ENCODE measurements at regions not wholly inside any gene's neighbourhood (a gene's known extent, or its start where the extent isn't known, plus 50 kb on each side); places are given as distances from the start of the nearest gene placed in this dataset.

GRCh38 chr12:92623386-92623785 lies 79.4 kb upstream of the PLEKHG7 start:
- Histone ChIP-seq H3K36me3 (ENCODE audit: insufficient read depth, insufficient read length, low read length) (no peaks in the 10 kb centered on the region), H3K4me1 (ENCODE audit: insufficient read depth, insufficient read length) (no peaks in the 10 kb centered on the region), H3K4me3 (ENCODE audit: insufficient read length, low read depth) (no peak overlapping the region), H3K27me3 (ENCODE audit: insufficient read depth, insufficient read length) (no peaks in the 10 kb centered on the region), H3K9me3 (ENCODE audit: insufficient read depth, low read length) (peaks cover 12% of the 10 kb centered on the region), H3K9ac (ENCODE audit: insufficient read length, low read depth) (no peak overlapping the region)
- TF ChIP-seq YY1 (IDR thresholded peaks at IDR 0.05; ENCODE audit: insufficient read depth, insufficient read length) (no peak), ZNF274 (IDR thresholded peaks at IDR 0.05; ENCODE audit: low read depth, low read length) (no peak), SUZ12 (IDR thresholded peaks at IDR 0.05; ENCODE audit: extremely low read depth, insufficient read depth, insufficient read length) (no peak)
- DNase-seq (ENCODE audit: low read depth, low spot score), result no peak

- no peaks in the 10 kb centered on the region for H3K4me1 ChIP-seq (ENCODE audit: insufficient read depth, insufficient read length)
- no peaks in the 10 kb centered on the region for H3K27me3 ChIP-seq (ENCODE audit: insufficient read depth, insufficient read length)
- no peaks in the 10 kb centered on the region for H3K36me3 ChIP-seq (ENCODE audit: insufficient read depth, insufficient read length, low read length)
- H3K9me3 ChIP-seq (ENCODE audit: insufficient read depth, low read length), result peaks cover 12% of the 10 kb centered on the region
- DNase-seq (ENCODE audit: low read depth, low spot score), result no peak
- TF ChIP-seq ZNF274 (IDR thresholded peaks at IDR 0.05; ENCODE audit: low read depth, low read length) (no peak), SUZ12 (IDR thresholded peaks at IDR 0.05; ENCODE audit: extremely low read depth, insufficient read depth, insufficient read length) (no peak), YY1 (IDR thresholded peaks at IDR 0.05; ENCODE audit: insufficient read depth, insufficient read length) (no peak)
- no peak overlapping the region for H3K4me3 ChIP-seq (ENCODE audit: insufficient read length, low read depth)
- no peak overlapping the region for H3K9ac ChIP-seq (ENCODE audit: insufficient read length, low read depth)
Observed at GRCh38 chr12:92621833-92622232, 81.0 kb upstream of the PLEKHG7 start.

- H3K4me3 ChIP-seq (ENCODE audit: insufficient read length, low read depth), result no peak overlapping the region
- H3K9ac ChIP-seq (ENCODE audit: insufficient read length, low read depth), result no peak overlapping the region
- H3K27me3 ChIP-seq (ENCODE audit: insufficient read depth, insufficient read length), result no peaks in the 10 kb centered on the region
- TF ChIP-seq SUZ12 (IDR thresholded peaks at IDR 0.05; ENCODE audit: extremely low read depth, insufficient read depth, insufficient read length) (no peak), YY1 (IDR thresholded peaks at IDR 0.05; ENCODE audit: insufficient read depth, insufficient read length) (no peak), ZNF274 (IDR thresholded peaks at IDR 0.05; ENCODE audit: low read depth, low read length) (no peak)
- no peaks in the 10 kb centered on the region for H3K4me1 ChIP-seq (ENCODE audit: insufficient read depth, insufficient read length)
- no peaks in the 10 kb centered on the region for H3K36me3 ChIP-seq (ENCODE audit: insufficient read depth, insufficient read length, low read length)
- DNase-seq (ENCODE audit: low read depth, low spot score), result no peak
- peaks cover 12% of the 10 kb centered on the region for H3K9me3 ChIP-seq (ENCODE audit: insufficient read depth, low read length)
Observed at GRCh38 chr12:92621312-92621711, 81.5 kb upstream of the PLEKHG7 start.

GRCh38 chr12:92619730-92620684 lies 82.8 kb upstream of the PLEKHG7 start:
- TF ChIP-seq SUZ12 (IDR thresholded peaks at IDR 0.05; ENCODE audit: extremely low read depth, insufficient read depth, insufficient read length) (no peak), YY1 (IDR thresholded peaks at IDR 0.05; ENCODE audit: insufficient read depth, insufficient read length) (no peak), ZNF274 (IDR thresholded peaks at IDR 0.05; ENCODE audit: low read depth, low read length) (no peak)
- no peaks in the 10 kb centered on the region for H3K36me3 ChIP-seq (ENCODE audit: insufficient read depth, insufficient read length, low read length)
- peaks cover 12% of the 10 kb centered on the region for H3K9me3 ChIP-seq (ENCODE audit: insufficient read depth, low read length)
- DNase-seq (ENCODE audit: low read depth, low spot score), result no peak
- H3K27me3 ChIP-seq (ENCODE audit: insufficient read depth, insufficient read length), result no peaks in the 10 kb centered on the region
- no peak overlapping the region for H3K9ac ChIP-seq (ENCODE audit: insufficient read length, low read depth)
- H3K4me3 ChIP-seq (ENCODE audit: insufficient read length, low read depth), result no peak overlapping the region
- H3K4me1 ChIP-seq (ENCODE audit: insufficient read depth, insufficient read length), result no peaks in the 10 kb centered on the region

- H3K27me3 ChIP-seq (ENCODE audit: insufficient read depth, insufficient read length), result no peaks in the 10 kb centered on the region
- H3K9me3 ChIP-seq (ENCODE audit: insufficient read depth, low read length), result peaks cover 12% of the 10 kb centered on the region
- TF ChIP-seq YY1 (IDR thresholded peaks at IDR 0.05; ENCODE audit: insufficient read depth, insufficient read length) (no peak), SUZ12 (IDR thresholded peaks at IDR 0.05; ENCODE audit: extremely low read depth, insufficient read depth, insufficient read length) (no peak), ZNF274 (IDR thresholded peaks at IDR 0.05; ENCODE audit: low read depth, low read length) (no peak)
- H3K4me1 ChIP-seq (ENCODE audit: insufficient read depth, insufficient read length), result no peaks in the 10 kb centered on the region
- H3K4me3 ChIP-seq (ENCODE audit: insufficient read length, low read depth), result no peak overlapping the region
- no peaks in the 10 kb centered on the region for H3K36me3 ChIP-seq (ENCODE audit: insufficient read depth, insufficient read length, low read length)
- no peak overlapping the region for H3K9ac ChIP-seq (ENCODE audit: insufficient read length, low read depth)
- DNase-seq (ENCODE audit: low read depth, low spot score), result no peak
Observed at GRCh38 chr12:92619026-92619425, 83.8 kb upstream of the PLEKHG7 start.

GRCh38 chr12:92615703-92616102 lies 87.1 kb upstream of the PLEKHG7 start:
- H3K36me3 ChIP-seq (ENCODE audit: insufficient read depth, insufficient read length, low read length), result no peaks in the 10 kb centered on the region
- no peak for DNase-seq (ENCODE audit: low read depth, low spot score)
- no peaks in the 10 kb centered on the region for H3K9me3 ChIP-seq (ENCODE audit: insufficient read depth, low read length)
- H3K9ac ChIP-seq (ENCODE audit: insufficient read length, low read depth), result no peak overlapping the region
- no peak overlapping the region for H3K4me3 ChIP-seq (ENCODE audit: insufficient read length, low read depth)
- no peaks in the 10 kb centered on the region for H3K27me3 ChIP-seq (ENCODE audit: insufficient read depth, insufficient read length)
- no peaks in the 10 kb centered on the region for H3K4me1 ChIP-seq (ENCODE audit: insufficient read depth, insufficient read length)
- TF ChIP-seq YY1 (IDR thresholded peaks at IDR 0.05; ENCODE audit: insufficient read depth, insufficient read length) (no peak), SUZ12 (IDR thresholded peaks at IDR 0.05; ENCODE audit: extremely low read depth, insufficient read depth, insufficient read length) (no peak), ZNF274 (IDR thresholded peaks at IDR 0.05; ENCODE audit: low read depth, low read length) (no peak)

- Histone ChIP-seq H3K4me1 (ENCODE audit: insufficient read depth, insufficient read length) (no peaks in the 10 kb centered on the region), H3K27me3 (ENCODE audit: insufficient read depth, insufficient read length) (no peaks in the 10 kb centered on the region), H3K9ac (ENCODE audit: insufficient read length, low read depth) (no peak overlapping the region), H3K4me3 (ENCODE audit: insufficient read length, low read depth) (no peak overlapping the region), H3K9me3 (ENCODE audit: insufficient read depth, low read length) (no peaks in the 10 kb centered on the region), H3K36me3 (ENCODE audit: insufficient read depth, insufficient read length, low read length) (no peaks in the 10 kb centered on the region)
- no peak for DNase-seq (ENCODE audit: low read depth, low spot score)
- TF ChIP-seq YY1 (IDR thresholded peaks at IDR 0.05; ENCODE audit: insufficient read depth, insufficient read length), result no peak
- no peak for TF ChIP-seq ZNF274 (IDR thresholded peaks at IDR 0.05; ENCODE audit: low read depth, low read length)
- no peak for TF ChIP-seq SUZ12 (IDR thresholded peaks at IDR 0.05; ENCODE audit: extremely low read depth, insufficient read depth, insufficient read length)
Observed at GRCh38 chr12:92615086-92615485, 87.7 kb upstream of the PLEKHG7 start.
